DOHH2 (cell line): ENCODE measurements at regions not wholly inside any gene's neighbourhood (a gene's known extent, or its start where the extent isn't known, plus 50 kb on each side); places are given as distances from the start of the nearest gene placed in this dataset.

Experiments
- EZH2phosphoT487 ChIP-seq: fragments of 200-600 bp; sonication (generic); IDR thresholded peaks from 2 replicates; pipeline ENCODE4 v1.6.1; 2017; ENCODE audit warnings: borderline replicate concordance, mild to moderate bottlenecking, antibody characterized with exemption, low read length, moderate library complexity, mixed read lengths
- TF ChIP-seq, protein P1 (sequence below): fragments of 200-600 bp; sonication (generic); IDR thresholded peaks from one replicate; pipeline ENCODE4 v1.5.1; 2014; ENCODE audit warnings: antibody characterized with exemption, mild to moderate bottlenecking, low read depth, low read length; ENCODE audit not compliant: poor library complexity, severe bottlenecking

DNA sequence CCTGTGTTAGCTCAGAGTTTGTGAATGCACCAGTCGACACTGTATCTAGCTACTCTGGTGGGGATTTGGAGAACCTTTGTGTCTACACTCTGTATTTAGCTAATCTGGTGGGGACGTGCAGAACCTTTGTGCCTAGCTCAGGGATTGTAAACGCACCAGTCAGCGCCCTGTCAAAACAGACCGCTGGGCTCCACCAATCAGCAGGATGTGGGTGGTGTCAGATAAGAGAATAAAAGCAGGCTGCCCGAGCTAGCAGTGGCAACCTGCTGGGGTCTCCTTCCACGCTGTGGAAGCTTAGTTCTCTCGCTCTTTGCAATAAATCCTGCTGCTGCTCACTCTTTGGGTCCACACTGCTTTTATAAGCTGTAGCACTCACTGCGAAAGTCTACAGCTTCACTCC lies 324.2 kb downstream of the RAD51AP2 start:
- TF ChIP-seq, protein P1, sequence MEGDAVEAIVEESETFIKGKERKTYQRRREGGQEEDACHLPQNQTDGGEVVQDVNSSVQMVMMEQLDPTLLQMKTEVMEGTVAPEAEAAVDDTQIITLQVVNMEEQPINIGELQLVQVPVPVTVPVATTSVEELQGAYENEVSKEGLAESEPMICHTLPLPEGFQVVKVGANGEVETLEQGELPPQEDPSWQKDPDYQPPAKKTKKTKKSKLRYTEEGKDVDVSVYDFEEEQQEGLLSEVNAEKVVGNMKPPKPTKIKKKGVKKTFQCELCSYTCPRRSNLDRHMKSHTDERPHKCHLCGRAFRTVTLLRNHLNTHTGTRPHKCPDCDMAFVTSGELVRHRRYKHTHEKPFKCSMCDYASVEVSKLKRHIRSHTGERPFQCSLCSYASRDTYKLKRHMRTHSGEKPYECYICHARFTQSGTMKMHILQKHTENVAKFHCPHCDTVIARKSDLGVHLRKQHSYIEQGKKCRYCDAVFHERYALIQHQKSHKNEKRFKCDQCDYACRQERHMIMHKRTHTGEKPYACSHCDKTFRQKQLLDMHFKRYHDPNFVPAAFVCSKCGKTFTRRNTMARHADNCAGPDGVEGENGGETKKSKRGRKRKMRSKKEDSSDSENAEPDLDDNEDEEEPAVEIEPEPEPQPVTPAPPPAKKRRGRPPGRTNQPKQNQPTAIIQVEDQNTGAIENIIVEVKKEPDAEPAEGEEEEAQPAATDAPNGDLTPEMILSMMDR: no peak
- TF ChIP-seq EZH2phosphoT487: no peak
